Natural killer cell (primary cell): ENCODE measurements at regions not wholly inside any gene's neighbourhood (a gene's known extent, or its start where the extent isn't known, plus 50 kb on each side); places are given as distances from the start of the nearest gene placed in this dataset.

Experiments used
- ATAC-seq, 3 donors: fragments of 150-1000 bp in 2 of 3; fragments of 200-7000 bp in 1 of 3; cut with Tn5 transposase; 1 replicate in 1 of 3; 2 replicates in 2 of 3; pipeline ENCODE4 v1.10.0; 2021; ENCODE audit warnings: mild to moderate bottlenecking in 2 of 3, moderate library complexity in 2 of 3
- DNase-seq, 2 donors: peaks; one replicate each; pipeline versions ENCODE4 v3.0.0 to v3.0.0-alpha.2; 2013 to 2021; ENCODE audit warnings: mixed read lengths in 1 of 2
- H3K27ac ChIP-seq: one replicate; pipeline ENCODE4 v1.5.1; 2013; ENCODE audit warnings: mild to moderate bottlenecking, low read length
- H3K27me3 ChIP-seq: one replicate; pipeline ENCODE4 v1.6.1; 2013; ENCODE audit warnings: low read length; ENCODE audit not compliant: control insufficient read depth, insufficient read depth
- H3K36me3 ChIP-seq: one replicate; pipeline ENCODE4 v1.6.1; 2013; ENCODE audit warnings: low read length; ENCODE audit not compliant: control insufficient read depth, insufficient read depth
- H3K4me1 ChIP-seq: one replicate; pipeline ENCODE4 v1.6.1; 2013; ENCODE audit warnings: low read length; ENCODE audit not compliant: control insufficient read depth, insufficient read depth
- H3K4me3 ChIP-seq: one replicate; pipeline ENCODE4 v1.5.1; 2013; ENCODE audit warnings: low read length
- H3K9me3 ChIP-seq: one replicate; pipeline ENCODE4 v1.6.1; 2013; ENCODE audit warnings: low read length; ENCODE audit not compliant: control insufficient read depth, insufficient read depth
- H3K27ac Mint-ChIP-seq, 2 donors: one replicate each; pipeline ENCODE4 v1.8.0; 2022; ENCODE audit warnings: mild to moderate bottlenecking in 2 of 2, mixed read lengths in 2 of 2, moderate library complexity in 1 of 2
- H3K27me3 Mint-ChIP-seq, 2 donors: one replicate each; pipeline ENCODE4 v1.8.0; 2022; ENCODE audit warnings: low read depth in 2 of 2, mixed read lengths in 2 of 2
- H3K36me3 Mint-ChIP-seq: one replicate; pipeline ENCODE4 v1.8.0; 2022; ENCODE audit warnings: mixed read lengths
- H3K4me1 Mint-ChIP-seq, 2 donors: one replicate each; pipeline ENCODE4 v1.8.0; 2022; ENCODE audit warnings: mixed read lengths in 2 of 2
- H3K4me3 Mint-ChIP-seq: one replicate; pipeline ENCODE4 v1.8.0; 2022; ENCODE audit warnings: mild to moderate bottlenecking, moderate library complexity, mixed read lengths
- H3K9me3 Mint-ChIP-seq, 2 donors: one replicate each; pipeline ENCODE4 v1.8.0; 2022; ENCODE audit warnings: mixed read lengths in 2 of 2
- WGBS: methylation state at CpG from one replicate; pipeline ENCODE4 v1.1.7; 2013; ENCODE audit warnings: missing lambda C conversion rate; ENCODE audit not compliant: insufficient coverage; 5-methylcytosine and 5-hydroxymethylcytosine counted together
- intact Hi-C: fragments of 100-400 bp; cut with micrococcal nuclease; formaldehyde crosslinking; loops from one replicate; pipeline ENCODE4 v1.14.2; 2022
- TF ChIP-seq, protein P1 (sequence below): fragments of 200-600 bp; IDR thresholded peaks from one replicate; pipeline ENCODE4 v1.8.0; 2022; ENCODE audit warnings: antibody characterized with exemption

DNA sequence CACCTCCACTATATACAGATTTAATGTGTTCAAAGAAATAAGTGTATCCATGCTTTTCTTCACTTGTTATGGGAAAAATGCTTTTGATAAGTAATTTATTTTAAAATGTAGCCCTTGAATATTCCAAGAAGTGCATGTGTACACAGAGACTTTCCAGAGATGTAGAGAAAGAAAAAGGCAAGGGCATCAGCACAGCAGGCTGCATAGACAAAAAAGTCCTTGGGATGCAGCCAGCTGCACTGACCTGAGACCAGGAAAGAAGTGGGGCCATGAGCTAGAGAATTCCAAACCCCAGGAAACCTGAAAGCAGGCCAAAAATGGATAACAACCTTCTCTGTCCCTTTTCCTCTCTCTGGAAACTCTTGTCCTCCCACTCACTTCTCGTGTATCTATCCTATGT lies 51.6 kb upstream of the PRDM8 start:
- no peak for ATAC-seq
- intact Hi-C loops, result no loop called here
- TF ChIP-seq, protein P1, sequence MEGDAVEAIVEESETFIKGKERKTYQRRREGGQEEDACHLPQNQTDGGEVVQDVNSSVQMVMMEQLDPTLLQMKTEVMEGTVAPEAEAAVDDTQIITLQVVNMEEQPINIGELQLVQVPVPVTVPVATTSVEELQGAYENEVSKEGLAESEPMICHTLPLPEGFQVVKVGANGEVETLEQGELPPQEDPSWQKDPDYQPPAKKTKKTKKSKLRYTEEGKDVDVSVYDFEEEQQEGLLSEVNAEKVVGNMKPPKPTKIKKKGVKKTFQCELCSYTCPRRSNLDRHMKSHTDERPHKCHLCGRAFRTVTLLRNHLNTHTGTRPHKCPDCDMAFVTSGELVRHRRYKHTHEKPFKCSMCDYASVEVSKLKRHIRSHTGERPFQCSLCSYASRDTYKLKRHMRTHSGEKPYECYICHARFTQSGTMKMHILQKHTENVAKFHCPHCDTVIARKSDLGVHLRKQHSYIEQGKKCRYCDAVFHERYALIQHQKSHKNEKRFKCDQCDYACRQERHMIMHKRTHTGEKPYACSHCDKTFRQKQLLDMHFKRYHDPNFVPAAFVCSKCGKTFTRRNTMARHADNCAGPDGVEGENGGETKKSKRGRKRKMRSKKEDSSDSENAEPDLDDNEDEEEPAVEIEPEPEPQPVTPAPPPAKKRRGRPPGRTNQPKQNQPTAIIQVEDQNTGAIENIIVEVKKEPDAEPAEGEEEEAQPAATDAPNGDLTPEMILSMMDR, result no peak
- Histone ChIP-seq H3K4me3 (no peak overlapping the region), H3K27ac (no peak overlapping the region), H3K27me3 (no peaks in the 10 kb centered on the region), H3K4me1 (peaks cover 4% of the 10 kb centered on the region), H3K9me3 (no peaks in the 10 kb centered on the region), H3K36me3 (no peaks in the 10 kb centered on the region)
- Mint-ChIP-seq H3K4me1 (no peaks in the 10 kb centered on the region), H3K36me3 (no peaks in the 10 kb centered on the region), H3K4me3 (no peak overlapping the region), H3K27me3 (peaks cover 0 to 2% of the 10 kb centered on the region in 2 donors), H3K9me3 (no peaks in the 10 kb centered on the region), H3K27ac (no peak overlapping the region)
- 82% methylated on average over 1 of the region's 1 CpG for WGBS
- no peak for DNase-seq

GRCh38 chr4:80144676-80145470 lies 52.4 kb upstream of the PRDM8 start:
- H3K9me3 Mint-ChIP-seq, result no peaks in the 10 kb centered on the region
- Histone ChIP-seq H3K4me1 (peaks cover 4% of the 10 kb centered on the region), H3K27ac (no peak overlapping the region), H3K9me3 (no peaks in the 10 kb centered on the region), H3K36me3 (no peaks in the 10 kb centered on the region), H3K27me3 (no peaks in the 10 kb centered on the region), H3K4me3 (no peak overlapping the region)
- intact Hi-C loops, result no loop called here
- no peaks in the 10 kb centered on the region for H3K36me3 Mint-ChIP-seq
- peaks cover 0 to 2% of the 10 kb centered on the region in 2 donors for H3K27me3 Mint-ChIP-seq
- no peaks in the 10 kb centered on the region for H3K4me1 Mint-ChIP-seq
- H3K4me3 Mint-ChIP-seq, result no peak overlapping the region
- TF ChIP-seq, protein P1, result no peak
- DNase-seq (no peak), ATAC-seq (no peak)
- H3K27ac Mint-ChIP-seq, result no peak overlapping the region

- no peaks in the 10 kb centered on the region for H3K27me3 Mint-ChIP-seq
- peaks cover 9% of the 10 kb centered on the region for H3K4me1 ChIP-seq
- H3K27ac Mint-ChIP-seq, result no peak overlapping the region
- no peaks in the 10 kb centered on the region for H3K36me3 ChIP-seq
- H3K9me3 ChIP-seq, result no peaks in the 10 kb centered on the region
- no peak for DNase-seq
- intact Hi-C loops, result no loop called here
- H3K4me1 Mint-ChIP-seq, result peaks cover 0 to 13% of the 10 kb centered on the region in 2 donors
- WGBS, result no CpG with 5 or more reads among the region's 1 CpG
- H3K4me3 ChIP-seq, result no peak overlapping the region
- no peaks in the 10 kb centered on the region for H3K36me3 Mint-ChIP-seq
- no peak overlapping the region for H3K27ac ChIP-seq
- no peak for ATAC-seq
- no peaks in the 10 kb centered on the region for H3K9me3 Mint-ChIP-seq
- H3K27me3 ChIP-seq, result no peaks in the 10 kb centered on the region
- H3K4me3 Mint-ChIP-seq, result no peak overlapping the region
- TF ChIP-seq, protein P1, result no peak
Measured at GRCh38 chr4:80143307-80143679, 54.0 kb upstream of the PRDM8 start.
